HG03571 (cell line): ENCODE measurements at regions not wholly inside any gene's neighbourhood (a gene's known extent, or its start where the extent isn't known, plus 50 kb on each side); places are given as distances from the start of the nearest gene placed in this dataset.
"Not testable (repeated sequence)": the region's sequence is repeated elsewhere in the genome, so short reads cannot be mapped to it uniquely, and the experiment has no call there.

Source experiments
- ATAC-seq: cut with Tn5 transposase; IDR thresholded peaks from one replicate; pipeline ENCODE4 v1.9.1; 2021; ENCODE audit not compliant: unreplicated experiment

DNA sequence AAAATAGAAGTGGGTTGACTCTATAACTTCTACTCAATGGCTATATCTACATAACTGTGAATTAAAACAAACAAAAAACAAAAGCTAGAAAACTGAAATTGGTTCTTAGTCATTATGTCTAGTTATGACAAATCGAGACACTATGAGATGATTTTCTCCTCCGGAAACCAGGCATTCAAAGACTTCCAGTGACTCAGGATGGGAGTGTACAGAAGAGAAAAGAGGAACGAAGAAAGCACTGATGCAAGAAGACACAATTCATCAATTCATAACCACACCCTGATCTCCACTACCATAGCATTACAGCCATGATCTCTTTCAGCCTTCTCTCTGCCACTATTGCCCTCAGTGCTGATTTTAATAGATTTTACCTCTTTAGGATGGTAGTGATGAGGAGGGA lies 253.6 kb downstream of the CBLL2 start:
- ATAC-seq = peak; percentile 99

DNA sequence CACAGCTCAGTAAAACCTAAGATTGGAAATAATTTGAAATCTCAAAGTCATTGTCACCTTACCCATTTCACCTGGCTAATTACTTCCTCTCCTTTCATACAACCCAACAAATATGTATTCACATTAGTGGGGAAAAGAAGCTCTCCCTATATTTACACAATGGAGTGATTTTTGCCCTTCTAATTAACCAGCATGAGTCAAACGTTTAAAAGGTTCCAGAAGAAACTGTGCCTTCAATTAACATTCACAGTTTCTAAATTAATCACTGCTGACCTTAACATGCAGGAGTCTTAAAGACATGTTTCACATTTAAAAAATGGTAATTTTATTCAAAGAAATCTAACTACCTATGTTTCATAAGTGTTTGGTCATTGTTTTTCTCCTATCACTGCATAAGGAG lies 254.6 kb downstream of the CBLL2 start:
- ATAC-seq = no peak

DNA sequence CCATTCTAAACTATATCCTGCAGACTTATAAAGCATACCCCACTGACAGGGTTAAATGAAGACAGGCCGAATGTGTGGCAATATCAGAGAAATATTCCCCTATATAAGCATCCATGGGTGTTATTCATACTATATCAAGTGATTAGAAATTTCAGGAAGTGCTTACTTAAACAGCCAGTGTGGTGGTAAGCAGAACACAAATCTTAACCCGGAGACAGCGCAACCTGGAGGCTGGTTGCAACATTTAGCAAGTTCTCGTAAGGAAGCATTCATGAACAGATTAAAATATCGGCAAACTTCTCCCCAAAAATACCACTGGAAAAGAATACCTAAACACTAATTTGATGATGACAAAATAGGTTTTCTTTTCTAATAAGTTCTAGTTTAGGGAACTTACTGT lies 261.2 kb downstream of the CBLL2 start:
- no peak for ATAC-seq

DNA sequence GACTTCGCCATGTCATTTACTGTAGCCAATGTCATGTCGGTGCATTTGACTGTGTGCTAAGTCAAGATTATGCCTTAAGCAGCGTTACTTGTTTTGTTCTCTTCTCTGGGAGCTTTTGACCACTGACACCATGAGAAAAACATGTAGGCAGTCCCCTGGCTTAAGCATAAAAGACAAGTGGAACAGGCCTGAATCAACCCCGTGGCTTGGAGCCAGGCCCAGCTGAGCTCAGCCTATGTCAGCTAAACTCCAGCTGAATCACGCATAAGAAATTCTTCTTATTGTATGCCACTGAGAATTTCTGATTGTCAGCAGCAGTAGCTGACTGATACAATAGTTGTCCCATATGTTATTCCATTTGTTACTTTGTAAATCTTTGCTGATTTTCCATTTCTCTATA lies 261.9 kb downstream of the CBLL2 start:
- no peak for ATAC-seq

DNA sequence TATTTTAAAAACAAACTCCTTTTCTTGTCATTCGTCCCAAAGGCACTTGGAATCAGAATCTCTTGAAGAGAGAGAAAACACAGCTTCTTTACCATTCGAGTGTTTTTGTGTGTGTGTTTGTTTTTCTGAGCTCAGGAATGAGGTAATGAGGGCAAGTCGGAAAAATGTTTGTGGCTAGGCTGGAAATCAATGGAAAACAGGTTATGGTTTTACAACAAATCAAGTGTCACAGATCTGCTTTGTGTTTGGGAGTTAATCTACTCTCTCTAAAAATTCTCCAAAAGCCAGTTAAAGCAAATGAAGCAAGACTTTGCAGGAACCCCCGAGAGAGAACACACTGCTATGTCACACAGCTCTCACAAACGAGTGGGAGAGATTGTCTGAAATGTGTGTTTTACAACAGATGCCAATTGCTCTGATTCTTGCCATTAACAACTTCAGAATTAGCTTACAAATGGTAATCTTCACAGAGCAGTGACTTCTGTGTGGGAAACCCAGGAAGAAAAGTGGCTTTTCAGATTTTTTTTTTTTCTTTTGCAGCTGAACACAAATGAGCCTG lies 264.1 kb downstream of the CBLL2 start:
- no peak for ATAC-seq

DNA sequence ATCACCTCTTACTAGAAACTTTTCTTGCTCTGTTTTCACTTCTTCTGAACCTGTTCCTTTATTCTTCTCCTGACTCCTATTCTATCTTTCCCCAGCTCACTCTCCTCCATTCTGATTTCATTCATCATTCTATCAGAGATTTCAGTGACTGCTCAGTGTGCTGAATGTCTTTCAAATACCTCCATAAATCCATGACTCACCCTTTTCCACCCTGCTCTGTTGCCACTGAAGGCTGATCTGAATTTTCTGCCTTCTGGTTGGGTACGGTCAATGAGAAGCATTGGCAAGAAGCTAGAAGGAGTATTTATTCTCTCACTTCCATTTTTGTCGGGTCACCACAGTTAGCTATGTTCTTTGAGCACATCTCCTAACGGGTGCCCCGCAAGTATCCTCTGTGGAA lies 265.9 kb downstream of the CBLL2 start:
- ATAC-seq = no peak

DNA sequence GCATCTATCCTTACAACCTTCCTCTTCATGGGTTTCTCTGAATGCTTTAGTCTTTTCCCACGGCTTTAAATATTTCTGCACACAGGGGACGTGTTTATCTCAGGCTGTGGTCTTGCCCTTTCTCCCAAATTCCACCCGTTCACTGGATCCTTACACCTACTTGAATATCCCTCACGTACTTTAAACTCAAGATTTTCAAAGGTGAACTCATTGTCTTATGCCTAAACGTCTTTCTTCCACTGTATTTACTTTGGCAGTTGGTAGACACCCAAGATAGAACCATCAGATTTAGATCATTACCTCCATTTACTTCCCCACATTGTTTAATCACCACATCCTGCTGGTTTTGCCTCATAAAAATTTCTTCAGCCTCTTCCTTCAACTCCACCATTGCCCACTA lies 269.2 kb downstream of the CBLL2 start:
- ATAC-seq = no peak

DNA sequence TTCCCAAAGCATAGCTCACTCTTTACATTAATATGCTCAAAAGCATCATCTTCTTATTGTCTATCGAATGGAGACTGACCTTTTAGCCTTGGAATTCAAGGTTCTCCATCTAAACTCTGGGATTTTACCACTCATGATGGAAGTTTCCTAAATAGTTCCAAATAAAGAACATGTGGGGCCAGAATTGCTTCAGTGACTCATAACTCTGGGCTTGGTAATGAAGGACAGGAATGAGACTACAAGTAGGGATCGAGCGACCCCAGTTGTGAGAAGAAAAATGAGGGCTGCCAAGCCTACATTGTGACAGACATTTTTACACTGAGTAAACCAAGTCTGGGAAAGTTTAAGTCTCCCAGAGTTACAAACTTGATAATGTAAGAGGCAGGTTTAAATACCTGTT lies 269.9 kb downstream of the CBLL2 start:
- no peak for ATAC-seq

DNA sequence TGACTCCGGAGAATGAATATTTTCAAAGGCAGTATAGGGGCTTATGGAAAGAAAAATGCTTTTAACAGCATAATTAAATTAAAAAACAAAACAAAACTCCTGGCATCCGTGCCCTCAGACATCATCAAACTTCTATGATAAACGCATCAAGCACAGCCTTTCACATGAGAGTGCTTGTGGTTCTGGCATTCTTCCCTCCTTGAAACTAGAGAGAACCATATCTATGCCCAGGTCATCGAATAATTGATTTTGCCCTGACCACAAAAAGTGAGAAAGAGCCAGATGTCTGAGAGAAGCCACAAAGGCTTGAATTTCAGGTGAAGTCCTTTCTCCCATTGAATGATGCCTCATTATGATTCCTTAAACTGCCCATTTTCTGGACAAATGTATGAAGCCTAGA lies 286.8 kb downstream of the CBLL2 start:
- no peak for ATAC-seq

DNA sequence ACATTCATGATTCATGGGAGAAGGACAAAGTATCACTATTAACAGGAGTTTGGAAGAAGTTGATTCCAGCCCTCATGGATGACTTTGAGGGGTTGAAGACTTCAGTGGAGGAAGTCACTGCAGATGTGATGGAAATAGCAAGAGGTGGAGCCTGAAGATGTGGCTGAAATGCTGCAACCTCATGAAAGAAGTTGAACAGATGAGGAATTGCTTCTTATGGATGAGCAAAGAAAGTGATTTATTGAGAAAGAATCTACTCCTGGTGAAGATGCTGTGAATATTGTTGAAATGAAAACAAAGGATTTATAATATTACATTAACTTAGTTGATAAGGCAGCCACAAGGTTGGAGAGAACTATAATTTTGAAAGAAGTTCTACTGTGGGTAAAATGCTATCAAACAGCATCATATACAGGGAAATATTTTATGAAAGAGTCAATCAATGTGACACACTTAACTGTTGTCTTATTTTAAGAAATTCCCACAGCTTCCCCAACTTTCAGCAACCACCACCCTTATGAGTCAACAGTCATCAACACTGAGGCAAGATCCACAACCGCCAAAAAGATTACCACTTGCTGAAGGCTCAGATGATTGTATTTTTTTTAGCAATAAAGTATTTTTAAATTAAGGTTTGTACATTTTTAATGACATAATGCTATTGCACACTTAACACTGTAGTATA lies 302.6 kb downstream of the CBLL2 start:
- no peak for ATAC-seq

DNA sequence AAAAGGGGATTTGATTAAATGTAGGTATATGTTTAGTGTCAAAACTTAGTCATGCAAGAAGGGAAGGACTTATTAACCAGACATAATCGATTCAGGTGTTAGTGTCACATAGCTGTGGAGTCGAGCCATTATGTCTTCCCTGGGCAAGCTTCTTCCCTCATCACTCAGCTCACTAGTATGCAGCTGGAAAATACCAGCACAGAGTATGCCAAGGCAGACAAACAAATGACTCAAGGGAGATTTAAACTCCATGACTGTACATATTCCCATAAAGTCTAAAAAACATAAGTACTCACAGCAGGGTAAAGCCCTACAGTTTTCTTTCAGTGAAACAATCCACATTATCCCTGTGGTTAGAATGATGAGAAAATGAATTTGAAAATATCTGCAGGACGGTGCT lies 304.5 kb downstream of the CBLL2 start:
- no peak for ATAC-seq

DNA sequence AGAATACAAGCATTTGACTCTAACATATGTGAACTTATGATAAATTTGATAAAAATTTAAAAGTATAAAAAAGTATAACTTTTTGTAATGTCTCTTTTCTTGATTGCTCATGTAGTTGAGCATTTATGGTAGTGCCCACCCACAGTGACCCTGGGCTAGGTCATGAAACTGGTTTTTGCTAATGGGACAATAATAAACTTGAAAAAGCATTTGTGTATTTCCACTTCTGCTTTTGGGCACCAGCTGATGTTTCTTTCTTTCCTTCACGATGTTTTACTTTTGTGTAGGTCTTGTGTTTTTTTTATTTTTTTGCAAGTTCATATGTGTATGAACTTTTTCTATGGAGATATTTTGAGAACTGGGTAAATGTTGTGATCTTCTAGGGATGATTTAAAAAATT lies 313.1 kb downstream of the CBLL2 start:
- ATAC-seq = no peak

DNA sequence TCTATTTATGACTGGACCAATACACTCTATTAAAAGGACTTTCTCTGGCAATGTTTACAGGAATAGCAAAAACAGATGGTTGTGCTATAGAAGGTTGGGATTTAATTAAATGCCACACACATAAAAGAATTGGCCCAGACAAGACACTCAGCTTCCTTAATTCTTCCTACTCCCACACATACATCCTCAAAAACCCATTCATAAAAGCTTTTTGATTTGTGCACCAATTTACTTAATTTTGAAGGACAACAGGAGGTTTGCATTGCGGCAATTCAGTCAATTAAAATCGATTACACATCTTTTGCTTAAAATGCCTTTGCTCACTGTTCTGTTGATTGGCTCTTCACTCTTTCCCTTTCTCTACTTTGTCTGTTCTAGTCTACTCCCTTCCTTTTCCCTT lies 317.1 kb downstream of the CBLL2 start:
- no peak for ATAC-seq

DNA sequence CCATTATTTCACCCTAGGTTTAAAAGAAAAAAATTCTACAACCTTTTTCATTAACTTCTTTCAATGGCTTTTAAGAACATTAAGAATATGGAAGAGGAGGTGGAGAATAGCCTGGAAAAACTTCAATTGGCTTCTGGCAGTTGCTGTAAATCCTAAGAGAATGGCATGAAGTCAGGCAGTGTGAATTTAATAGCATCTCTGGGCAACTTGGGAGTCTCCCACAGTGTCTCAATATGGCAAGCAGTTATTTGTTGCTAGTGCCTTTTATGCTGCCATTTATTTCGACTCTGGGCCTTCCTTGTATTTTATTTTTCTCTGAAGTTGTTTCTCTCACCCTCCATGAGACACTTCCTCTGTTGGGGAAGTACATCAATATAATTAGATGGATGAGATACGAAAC lies 322.1 kb downstream of the CBLL2 start:
- ATAC-seq = no peak

DNA sequence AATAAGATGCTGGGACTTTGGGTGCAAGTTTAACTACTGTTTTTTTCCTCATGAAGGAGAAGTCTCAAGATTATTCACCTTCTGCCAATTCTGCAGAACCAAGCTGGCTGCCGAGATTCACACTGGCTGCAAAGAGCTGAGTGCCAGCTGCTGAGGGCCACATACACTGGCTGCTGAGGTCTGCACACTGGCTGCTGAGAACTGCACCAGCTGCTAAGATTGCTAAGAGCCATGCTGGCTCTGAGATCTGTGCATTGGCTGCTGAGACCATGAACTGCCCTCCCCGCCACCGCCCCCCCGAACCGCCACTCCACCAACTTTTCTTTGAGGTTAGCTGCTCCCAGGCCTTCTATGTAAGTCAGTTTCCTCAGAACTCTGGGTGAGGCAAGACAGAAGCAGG lies 330.3 kb downstream of the CBLL2 start:
- no peak for ATAC-seq

DNA sequence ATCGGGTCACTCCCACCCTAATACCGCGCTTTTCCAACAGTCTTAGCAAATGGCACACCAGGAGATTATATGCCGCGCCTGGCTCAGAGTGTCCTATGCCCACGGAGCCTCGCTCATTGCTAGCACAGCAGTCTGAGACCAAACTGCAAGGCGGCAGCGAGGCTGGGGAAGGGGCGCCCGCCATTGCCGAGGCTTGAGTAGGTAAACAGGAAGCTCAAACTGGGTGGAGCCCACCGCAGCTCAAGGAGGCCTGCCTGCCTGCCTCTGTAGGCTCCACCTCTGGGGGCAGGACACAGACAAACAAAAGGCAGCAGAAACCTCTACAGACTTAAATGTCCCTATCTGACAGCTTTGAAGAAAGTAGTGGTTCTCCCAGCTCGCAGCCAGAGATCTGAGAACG lies 336.7 kb downstream of the CBLL2 start:
- not testable (repeated sequence) for ATAC-seq

DNA sequence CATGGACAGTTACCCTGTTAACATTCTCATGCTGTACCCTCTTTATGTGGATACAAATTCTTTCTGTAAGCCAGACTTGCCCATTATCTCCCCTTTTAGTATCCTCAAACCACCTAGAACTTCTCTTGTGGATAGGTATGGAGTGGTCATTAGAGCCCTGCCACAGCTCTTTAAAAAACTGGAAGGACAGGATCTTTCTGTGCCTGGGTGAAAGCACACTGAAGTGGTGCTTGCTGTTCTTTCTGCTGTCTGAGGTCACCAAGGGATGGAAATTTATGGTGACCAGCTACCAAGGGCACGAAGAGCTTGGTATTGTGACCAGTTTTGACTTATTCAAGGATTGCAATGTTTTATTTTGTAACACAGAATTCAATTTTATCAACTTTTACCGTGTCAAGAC lies 344.2 kb downstream of the CBLL2 start:
- ATAC-seq = no peak

DNA sequence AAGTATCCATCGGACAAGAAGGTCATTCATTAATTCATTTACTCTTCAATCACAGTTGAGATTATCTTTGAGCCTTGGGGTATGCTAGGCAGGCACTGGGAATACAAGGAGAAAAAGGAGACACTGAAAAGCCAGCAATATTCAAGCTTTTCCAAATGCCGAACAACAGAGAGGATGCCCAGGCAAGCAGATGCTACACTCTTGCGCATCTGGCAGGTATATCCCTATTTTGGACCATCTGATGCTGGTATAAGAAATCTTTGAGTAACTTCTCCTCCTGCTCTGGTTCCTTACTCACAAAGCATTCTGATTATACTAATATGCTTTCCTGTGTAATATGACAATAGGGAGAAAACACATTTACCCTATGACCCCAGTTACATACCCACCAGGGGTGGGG lies 354.9 kb downstream of the CBLL2 start:
- ATAC-seq = no peak

DNA sequence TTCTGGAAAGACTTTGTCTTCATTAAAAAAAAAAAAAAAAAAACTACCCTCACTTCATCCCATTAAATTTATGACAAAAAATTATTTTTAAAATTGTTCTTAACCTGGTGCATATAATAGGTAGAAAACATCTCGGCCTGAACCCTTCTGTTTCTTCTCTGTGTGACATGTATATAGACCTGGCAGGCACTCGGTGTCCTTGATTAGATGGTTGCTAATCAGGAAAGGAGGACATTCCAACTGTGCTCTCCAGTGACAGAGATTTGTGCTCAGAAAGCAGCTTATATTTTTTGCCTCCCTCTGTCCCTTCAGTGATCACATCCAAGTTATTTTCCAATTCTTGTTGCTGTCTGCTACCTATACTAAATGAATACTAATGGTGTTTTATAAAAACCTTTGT lies 355.6 kb downstream of the CBLL2 start:
- no peak for ATAC-seq

DNA sequence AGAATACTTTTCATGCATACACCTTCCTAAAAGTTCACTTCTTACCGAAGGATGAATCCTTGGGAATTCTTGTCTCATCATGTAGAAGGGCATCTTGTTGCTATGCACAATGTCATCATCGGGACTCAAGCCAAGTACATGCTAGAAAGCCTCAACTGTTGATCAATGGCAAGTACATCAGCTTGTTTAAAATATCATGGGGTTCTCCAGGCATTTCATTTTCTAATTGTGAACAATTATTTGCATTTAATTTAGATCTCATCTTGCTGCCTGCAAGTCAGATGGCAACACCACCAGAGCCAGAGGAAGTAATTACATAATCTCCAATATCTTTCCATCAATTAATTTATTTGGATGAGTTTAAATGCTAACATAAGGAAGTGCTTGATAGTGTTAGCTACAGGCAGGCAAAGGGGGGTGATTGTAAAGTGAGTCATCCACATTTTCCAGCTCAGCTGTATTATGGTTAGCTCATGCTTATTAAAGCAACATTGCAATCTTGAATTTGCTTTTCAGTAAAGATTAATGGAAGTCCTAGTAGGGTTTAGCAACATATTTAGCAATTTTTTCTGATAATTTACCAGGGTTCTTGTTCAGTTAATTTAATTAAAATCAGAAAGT lies 356.5 kb downstream of the CBLL2 start:
- ATAC-seq = no peak

DNA sequence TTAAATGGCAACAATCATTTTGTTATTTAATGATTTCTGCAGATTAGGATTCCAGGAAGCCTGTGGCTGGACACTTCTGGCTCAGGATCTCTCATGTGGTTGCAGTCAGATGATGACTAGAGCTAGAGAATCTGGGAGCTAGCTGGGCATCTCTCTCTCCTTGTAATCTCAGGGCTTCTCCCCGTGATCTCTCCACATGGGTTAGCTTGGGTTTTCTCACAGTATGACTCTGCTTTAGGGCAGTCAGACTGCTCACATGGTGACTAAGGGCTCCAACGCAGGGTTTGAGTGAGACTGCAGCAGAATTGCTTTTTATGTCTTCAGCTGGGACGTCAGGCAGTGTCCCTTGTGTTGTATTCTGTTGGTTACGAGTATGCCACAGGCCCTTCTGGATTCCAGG lies 361.4 kb downstream of the CBLL2 start:
- no peak for ATAC-seq

DNA sequence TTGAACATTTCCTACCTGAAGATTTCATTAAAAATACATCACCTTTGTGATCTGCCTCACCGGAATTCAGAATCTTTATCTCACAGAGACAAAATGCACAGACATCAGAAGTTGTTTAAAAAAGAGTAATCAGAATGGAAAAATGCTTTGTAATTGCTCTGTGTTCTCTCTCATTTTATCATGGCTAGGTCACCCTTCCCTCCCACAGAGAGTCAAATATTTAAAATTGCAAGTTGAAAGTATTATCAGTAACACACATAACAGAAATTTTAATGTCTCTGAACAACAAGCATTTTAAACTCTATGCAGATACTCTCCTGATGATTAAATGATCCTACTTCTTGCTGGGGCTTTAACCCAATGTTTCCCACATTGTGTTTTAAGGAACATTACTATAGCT lies 362.0 kb downstream of the CBLL2 start:
- no peak for ATAC-seq

DNA sequence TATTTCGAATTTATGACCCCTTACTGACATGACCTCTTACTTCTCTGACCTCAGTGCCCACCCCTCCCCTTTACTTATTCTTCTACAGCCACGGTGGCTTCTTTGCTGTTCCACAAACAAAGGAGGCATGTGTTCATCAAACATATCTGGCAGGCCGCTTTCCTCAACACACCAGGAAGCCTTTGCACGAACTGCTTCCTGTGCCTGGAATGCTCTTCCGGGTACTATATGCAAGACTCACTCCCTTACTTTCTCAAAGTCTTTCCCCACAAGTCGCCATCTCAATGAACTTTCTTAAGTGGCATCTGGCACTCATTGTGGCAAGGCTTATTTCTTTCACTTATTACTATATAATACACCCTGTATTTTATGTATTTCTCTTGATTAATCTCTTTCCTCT lies 351.5 kb upstream of the DDX53 start:
- ATAC-seq = no peak
